ENCODE measurements at regions not wholly inside any gene's neighbourhood (a gene's known extent, or its start where the extent isn't known, plus 50 kb on each side); places are given as distances from the start of the nearest gene placed in this dataset.

GRCh38 chr4:77232653-77233052, 75.6 kb downstream of the CCNG2 start:
- H3K27me3 ChIP-seq (ENCODE audit: insufficient read depth, low read length), result no peaks in the 10 kb centered on the region
- no peak overlapping the region for H3K4me2 ChIP-seq (ENCODE audit: insufficient read depth, insufficient read length, low read length)
- TF ChIP-seq, protein P1, sequence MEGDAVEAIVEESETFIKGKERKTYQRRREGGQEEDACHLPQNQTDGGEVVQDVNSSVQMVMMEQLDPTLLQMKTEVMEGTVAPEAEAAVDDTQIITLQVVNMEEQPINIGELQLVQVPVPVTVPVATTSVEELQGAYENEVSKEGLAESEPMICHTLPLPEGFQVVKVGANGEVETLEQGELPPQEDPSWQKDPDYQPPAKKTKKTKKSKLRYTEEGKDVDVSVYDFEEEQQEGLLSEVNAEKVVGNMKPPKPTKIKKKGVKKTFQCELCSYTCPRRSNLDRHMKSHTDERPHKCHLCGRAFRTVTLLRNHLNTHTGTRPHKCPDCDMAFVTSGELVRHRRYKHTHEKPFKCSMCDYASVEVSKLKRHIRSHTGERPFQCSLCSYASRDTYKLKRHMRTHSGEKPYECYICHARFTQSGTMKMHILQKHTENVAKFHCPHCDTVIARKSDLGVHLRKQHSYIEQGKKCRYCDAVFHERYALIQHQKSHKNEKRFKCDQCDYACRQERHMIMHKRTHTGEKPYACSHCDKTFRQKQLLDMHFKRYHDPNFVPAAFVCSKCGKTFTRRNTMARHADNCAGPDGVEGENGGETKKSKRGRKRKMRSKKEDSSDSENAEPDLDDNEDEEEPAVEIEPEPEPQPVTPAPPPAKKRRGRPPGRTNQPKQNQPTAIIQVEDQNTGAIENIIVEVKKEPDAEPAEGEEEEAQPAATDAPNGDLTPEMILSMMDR (conservative IDR thresholded peaks at IDR 0.05), result no peak
- H3K9ac ChIP-seq (ENCODE audit: extremely low read depth, insufficient read length, low read length), result no peak overlapping the region
- no peak overlapping the region for H2AK5ac ChIP-seq (ENCODE audit: insufficient read length, low read length)
- Mint-ChIP-seq H3K27ac (no peak overlapping the region), H3K27me3 (ENCODE audit: low read depth) (peaks cover 31% of the 10 kb centered on the region), H3K4me3 (no peak overlapping the region), H3K9me3 (no peaks in the 10 kb centered on the region; a peak in 1 of 5 replicates), H3K4me1 (peaks cover 7 to 8% of the 10 kb centered on the region in 2 experiments), H3K36me3 (ENCODE audit: insufficient read depth in 1 of 3, low read depth in 3 of 3) (no peaks in the 10 kb centered on the region)
- no peak overlapping the region for H3K4ac ChIP-seq (ENCODE audit: low read depth, low read length)
- H4K20me1 ChIP-seq (ENCODE audit: control insufficient read depth, insufficient read depth, insufficient read length), result no peaks in the 10 kb centered on the region
- DNase-seq, result no peak
- H2BK12ac ChIP-seq (ENCODE audit: insufficient read length, low read depth, low read length), result no peak overlapping the region
- no peak overlapping the region for H2BK20ac ChIP-seq (ENCODE audit: low read depth, low read length, poor library complexity, severe bottlenecking)
- no peak overlapping the region for H3K14ac ChIP-seq (ENCODE audit: insufficient read depth, low read length)
- H3K27ac ChIP-seq (ENCODE audit: insufficient read length, low read depth, low read length), result no peak overlapping the region
- no peak overlapping the region for H2BK120ac ChIP-seq (ENCODE audit: low read depth, low read length, poor library complexity, severe bottlenecking)
- no peak overlapping the region for H2BK5ac ChIP-seq (ENCODE audit: insufficient read length, low read length)
- no peak overlapping the region for H3K23ac ChIP-seq (ENCODE audit: insufficient read length, low read depth, low read length)
- WGBS (ENCODE audit: extremely low coverage, insufficient read length, low lambda C conversion rate), result no CpG with 5 or more reads among the region's 4 CpGs
- H2BK15ac ChIP-seq (ENCODE audit: low read depth, low read length), result no peak overlapping the region
- H3K79me1 ChIP-seq (ENCODE audit: insufficient read depth, low read depth, low read length, poor library complexity, severe bottlenecking), result no peaks in the 10 kb centered on the region
- H3K23me2 ChIP-seq (ENCODE audit: insufficient read length, low read depth, low read length, poor library complexity, severe bottlenecking), result no peaks in the 10 kb centered on the region
- H3K4me1 ChIP-seq (ENCODE audit: insufficient read depth, low read length), result no peaks in the 10 kb centered on the region
- H3T11ph ChIP-seq (ENCODE audit: low read length), result no peak overlapping the region
- no peaks in the 10 kb centered on the region for H3K9me3 ChIP-seq (ENCODE audit: control insufficient read depth, low read depth, low read length)
- H3K79me2 ChIP-seq (ENCODE audit: insufficient read depth, low read length), result no peaks in the 10 kb centered on the region
- no peak overlapping the region for H2AFZ ChIP-seq (ENCODE audit: low read length)
- no peak overlapping the region for H4K91ac ChIP-seq (ENCODE audit: insufficient read length, low read depth, low read length)
- H4K5ac ChIP-seq (ENCODE audit: insufficient read length, low read depth, low read length), result no peak overlapping the region
- no peak overlapping the region for H4K8ac ChIP-seq (replicated peaks; ENCODE audit: insufficient read length, low read depth, low read length)
- no peak overlapping the region for H3K56ac ChIP-seq (ENCODE audit: insufficient read length, low read depth, low read length)
- no peak overlapping the region for H3K18ac ChIP-seq (ENCODE audit: insufficient read length, low read depth, low read length)
